Liver (tissue), 8 donors: ENCODE measurements at regions not wholly inside any gene's neighbourhood (a gene's known extent, or its start where the extent isn't known, plus 50 kb on each side); places are given as distances from the start of the nearest gene placed in this dataset.

Source experiments
- DNase-seq: peaks from one replicate; pipeline ENCODE4 v3.0.0-alpha.2; 2017; ENCODE audit warnings: low spot score
- H3K27ac ChIP-seq, 2 donors: one replicate each; pipeline ENCODE4 v1.7.0; 2013; ENCODE audit warnings: inconsistent platforms in 2 of 2, low read length in 2 of 2, control low read depth in 1 of 2, low read depth in 1 of 2, mild to moderate bottlenecking in 1 of 2
- H3K27me3 ChIP-seq, 4 donors: one replicate each; pipeline versions ENCODE4 v1.6.1 to v1.7.0; 2013; ENCODE audit warnings: low read length in 3 of 4, inconsistent platforms in 1 of 4, mild to moderate bottlenecking in 1 of 4, moderate library complexity in 1 of 4; ENCODE audit not compliant: control insufficient read depth in 4 of 4, insufficient read depth in 4 of 4
- H3K36me3 ChIP-seq, 4 donors: one replicate each; pipeline versions ENCODE4 v1.6.1 to v1.7.0; 2013; ENCODE audit warnings: low read length in 3 of 4, mild to moderate bottlenecking in 3 of 4, low read depth in 1 of 4, moderate library complexity in 1 of 4; ENCODE audit not compliant: control insufficient read depth in 4 of 4, insufficient read depth in 3 of 4
- H3K4me1 ChIP-seq, 4 donors: one replicate each; pipeline versions ENCODE4 v1.6.1 to v1.7.0; 2013; ENCODE audit warnings: low read length in 3 of 4, mild to moderate bottlenecking in 3 of 4, moderate library complexity in 1 of 4; ENCODE audit not compliant: control insufficient read depth in 4 of 4, insufficient read depth in 4 of 4
- H3K4me3 ChIP-seq, 3 donors: one replicate each; pipeline versions ENCODE4 v1.6.1 to v1.7.0; 2013; ENCODE audit warnings: low read length in 3 of 3, control low read depth in 1 of 3, low read depth in 1 of 3, mild to moderate bottlenecking in 1 of 3
- H3K9ac ChIP-seq, 2 donors: one replicate each; pipeline ENCODE4 v1.7.0; 2013; ENCODE audit warnings: low read length in 2 of 2, mild to moderate bottlenecking in 2 of 2, moderate library complexity in 2 of 2, control low read depth in 1 of 2, low read depth in 1 of 2
- H3K9me3 ChIP-seq, 4 donors: one replicate each; pipeline versions ENCODE4 v1.6.1 to v1.7.0; 2013; ENCODE audit warnings: low read length in 3 of 4; ENCODE audit not compliant: control insufficient read depth in 4 of 4
- CTCF ChIP-seq: fragments of 150-350 bp; IDR thresholded peaks from 2 replicates; pipeline ENCODE4 v1.5.1; 2017; ENCODE audit warnings: improper control_type of control experiment, low read depth, low read length; ENCODE audit not compliant: missing input control
- EGR1 ChIP-seq, 2 donors: IDR thresholded peaks; 2 replicates each; pipeline ENCODE4 v1.6.1; 2016 to 2018; ENCODE audit warnings: antibody characterized with exemption in 2 of 2, low read depth in 2 of 2
- FOXA1 ChIP-seq: IDR thresholded peaks from 2 replicates; pipeline ENCODE4 v1.6.1; 2016; ENCODE audit warnings: antibody characterized with exemption
- FOXA2 ChIP-seq: IDR thresholded peaks from 2 replicates; pipeline ENCODE4 v1.6.1; 2016; ENCODE audit warnings: antibody characterized with exemption
- GABPA ChIP-seq, 2 donors: IDR thresholded peaks in 1 of 2; conservative IDR thresholded peaks in 1 of 2; 2 replicates each; pipeline ENCODE4 v1.6.1; 2016; ENCODE audit warnings: antibody characterized with exemption in 2 of 2, mild to moderate bottlenecking in 1 of 2, moderate library complexity in 1 of 2
- HNF4A ChIP-seq, 2 donors: conservative IDR thresholded peaks; 2 replicates each; pipeline ENCODE4 v1.6.1; 2016; ENCODE audit warnings: antibody characterized with exemption in 2 of 2, mild to moderate bottlenecking in 2 of 2
- HNF4G ChIP-seq: IDR thresholded peaks from 2 replicates; pipeline ENCODE4 v1.6.1; 2016; ENCODE audit warnings: antibody characterized with exemption
- JUND ChIP-seq, 2 donors: IDR thresholded peaks; 2 replicates each; pipeline ENCODE4 v1.6.1; 2016; ENCODE audit warnings: antibody characterized with exemption in 2 of 2
- NR2F2 ChIP-seq: IDR thresholded peaks from 2 replicates; pipeline ENCODE4 v1.6.1; 2016; ENCODE audit warnings: antibody characterized with exemption
- RAD21 ChIP-seq, 2 donors: IDR thresholded peaks; 2 replicates each; pipeline ENCODE4 v1.6.1; 2016; ENCODE audit warnings: antibody characterized with exemption in 2 of 2, mild to moderate bottlenecking in 2 of 2
- RXRA ChIP-seq, 2 donors: IDR thresholded peaks; 2 replicates each; pipeline ENCODE4 v1.6.1; 2017 to 2018; ENCODE audit warnings: antibody characterized with exemption in 2 of 2, mild to moderate bottlenecking in 1 of 2
- SP1 ChIP-seq: IDR thresholded peaks from 2 replicates; pipeline ENCODE4 v1.6.1; 2018; ENCODE audit warnings: antibody characterized with exemption, mild to moderate bottlenecking
- TAF1 ChIP-seq: conservative IDR thresholded peaks from 2 replicates; pipeline ENCODE4 v1.6.1; 2016; ENCODE audit warnings: antibody characterized with exemption, mild to moderate bottlenecking
- YY1 ChIP-seq: IDR thresholded peaks from 2 replicates; pipeline ENCODE4 v1.6.1; 2016; ENCODE audit warnings: antibody characterized with exemption, mild to moderate bottlenecking
- WGBS: extraction: QIAGEN DNeasy Blood & Tissue Kit; methylation state at CpG from one replicate; pipeline ENCODE4 v1.1.7; 2013; 5-methylcytosine and 5-hydroxymethylcytosine counted together
- TF ChIP-seq, protein P1 (sequence below): IDR thresholded peaks from 2 replicates; pipeline ENCODE4 v1.6.1; 2016; ENCODE audit warnings: antibody characterized with exemption, mild to moderate bottlenecking
- TF ChIP-seq, protein P2 (sequence below): IDR thresholded peaks from 2 replicates; pipeline ENCODE4 v1.6.1; 2016; ENCODE audit warnings: antibody characterized with exemption
- TF ChIP-seq, protein P3 (sequence below): IDR thresholded peaks from 2 replicates; pipeline ENCODE4 v1.6.1; 2016; ENCODE audit warnings: antibody characterized with exemption
- TF ChIP-seq, protein P4 (sequence below): IDR thresholded peaks from 2 replicates; pipeline ENCODE4 v1.6.1; 2016; ENCODE audit warnings: antibody characterized with exemption
- donor health status: healthy.
- donor health status: healthy.
- donor health status: healthy.
- donor health status: healthy.
- donor health status: healthy.

GRCh38 chr4:81828991-81829390 is 357.3 kb upstream of the RASGEF1B start:
- H3K9me3 ChIP-seq: no peaks in the 10 kb centered on the region
- H3K4me1 ChIP-seq: peaks cover 0 to 6% (median 0%) of the 10 kb centered on the region in 4 donors
- no peaks in the 10 kb centered on the region for H3K36me3 ChIP-seq
- 38% methylated on average over 1 of the region's 1 CpG for WGBS
- TF ChIP-seq, protein P1, sequence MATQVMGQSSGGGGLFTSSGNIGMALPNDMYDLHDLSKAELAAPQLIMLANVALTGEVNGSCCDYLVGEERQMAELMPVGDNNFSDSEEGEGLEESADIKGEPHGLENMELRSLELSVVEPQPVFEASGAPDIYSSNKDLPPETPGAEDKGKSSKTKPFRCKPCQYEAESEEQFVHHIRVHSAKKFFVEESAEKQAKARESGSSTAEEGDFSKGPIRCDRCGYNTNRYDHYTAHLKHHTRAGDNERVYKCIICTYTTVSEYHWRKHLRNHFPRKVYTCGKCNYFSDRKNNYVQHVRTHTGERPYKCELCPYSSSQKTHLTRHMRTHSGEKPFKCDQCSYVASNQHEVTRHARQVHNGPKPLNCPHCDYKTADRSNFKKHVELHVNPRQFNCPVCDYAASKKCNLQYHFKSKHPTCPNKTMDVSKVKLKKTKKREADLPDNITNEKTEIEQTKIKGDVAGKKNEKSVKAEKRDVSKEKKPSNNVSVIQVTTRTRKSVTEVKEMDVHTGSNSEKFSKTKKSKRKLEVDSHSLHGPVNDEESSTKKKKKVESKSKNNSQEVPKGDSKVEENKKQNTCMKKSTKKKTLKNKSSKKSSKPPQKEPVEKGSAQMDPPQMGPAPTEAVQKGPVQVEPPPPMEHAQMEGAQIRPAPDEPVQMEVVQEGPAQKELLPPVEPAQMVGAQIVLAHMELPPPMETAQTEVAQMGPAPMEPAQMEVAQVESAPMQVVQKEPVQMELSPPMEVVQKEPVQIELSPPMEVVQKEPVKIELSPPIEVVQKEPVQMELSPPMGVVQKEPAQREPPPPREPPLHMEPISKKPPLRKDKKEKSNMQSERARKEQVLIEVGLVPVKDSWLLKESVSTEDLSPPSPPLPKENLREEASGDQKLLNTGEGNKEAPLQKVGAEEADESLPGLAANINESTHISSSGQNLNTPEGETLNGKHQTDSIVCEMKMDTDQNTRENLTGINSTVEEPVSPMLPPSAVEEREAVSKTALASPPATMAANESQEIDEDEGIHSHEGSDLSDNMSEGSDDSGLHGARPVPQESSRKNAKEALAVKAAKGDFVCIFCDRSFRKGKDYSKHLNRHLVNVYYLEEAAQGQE: no peak
- TF ChIP-seq EGR1 (IDR thresholded peaks at IDR 0.05; ENCODE audit: low read depth in 2 of 2) (no peak), RAD21 (IDR thresholded peaks at IDR 0.05) (peak; percentile 29 to 42), RXRA (IDR thresholded peaks at IDR 0.05) (peak; percentile 10 to 47), GABPA (IDR thresholded peaks at IDR 0.05 in 1 of 2, conservative IDR thresholded peaks at IDR 0.05 in 1 of 2) (no peak), HNF4A (conservative IDR thresholded peaks at IDR 0.05) (peak; percentile 33 to 49), TAF1 (no peak), YY1 (no peak), FOXA2 (no peak), NR2F2 (no peak), SP1 (no peak), FOXA1 (no peak), CTCF (no peak), JUND (IDR thresholded peaks at IDR 0.05) (no peak), HNF4G (no peak)
- TF ChIP-seq, protein P2, sequence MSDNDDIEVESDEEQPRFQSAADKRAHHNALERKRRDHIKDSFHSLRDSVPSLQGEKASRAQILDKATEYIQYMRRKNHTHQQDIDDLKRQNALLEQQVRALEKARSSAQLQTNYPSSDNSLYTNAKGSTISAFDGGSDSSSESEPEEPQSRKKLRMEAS: peak; percentile 30
- TF ChIP-seq, protein P3, sequence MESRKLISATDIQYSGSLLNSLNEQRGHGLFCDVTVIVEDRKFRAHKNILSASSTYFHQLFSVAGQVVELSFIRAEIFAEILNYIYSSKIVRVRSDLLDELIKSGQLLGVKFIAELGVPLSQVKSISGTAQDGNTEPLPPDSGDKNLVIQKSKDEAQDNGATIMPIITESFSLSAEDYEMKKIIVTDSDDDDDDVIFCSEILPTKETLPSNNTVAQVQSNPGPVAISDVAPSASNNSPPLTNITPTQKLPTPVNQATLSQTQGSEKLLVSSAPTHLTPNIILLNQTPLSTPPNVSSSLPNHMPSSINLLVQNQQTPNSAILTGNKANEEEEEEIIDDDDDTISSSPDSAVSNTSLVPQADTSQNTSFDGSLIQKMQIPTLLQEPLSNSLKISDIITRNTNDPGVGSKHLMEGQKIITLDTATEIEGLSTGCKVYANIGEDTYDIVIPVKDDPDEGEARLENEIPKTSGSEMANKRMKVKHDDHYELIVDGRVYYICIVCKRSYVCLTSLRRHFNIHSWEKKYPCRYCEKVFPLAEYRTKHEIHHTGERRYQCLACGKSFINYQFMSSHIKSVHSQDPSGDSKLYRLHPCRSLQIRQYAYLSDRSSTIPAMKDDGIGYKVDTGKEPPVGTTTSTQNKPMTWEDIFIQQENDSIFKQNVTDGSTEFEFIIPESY: no peak
- TF ChIP-seq, protein P4, sequence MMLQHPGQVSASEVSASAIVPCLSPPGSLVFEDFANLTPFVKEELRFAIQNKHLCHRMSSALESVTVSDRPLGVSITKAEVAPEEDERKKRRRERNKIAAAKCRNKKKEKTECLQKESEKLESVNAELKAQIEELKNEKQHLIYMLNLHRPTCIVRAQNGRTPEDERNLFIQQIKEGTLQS: no peak
- no peak for DNase-seq
- no peak overlapping the region for H3K4me3 ChIP-seq
- H3K9ac ChIP-seq: no peak overlapping the region
- H3K27ac ChIP-seq: no peak overlapping the region
- no peaks in the 10 kb centered on the region for H3K27me3 ChIP-seq
